PC-3 (cell line): ENCODE measurements at regions not wholly inside any gene's neighbourhood (a gene's known extent, or its start where the extent isn't known, plus 50 kb on each side); places are given as distances from the start of the nearest gene placed in this dataset.

ENCODE experiments used
- ATAC-seq: fragments of 200-7000 bp; cut with Tn5 transposase; 2 replicates; pipeline ENCODE4 v1.9.1; 2020; ENCODE audit warnings: mild to moderate bottlenecking, moderate library complexity
- BruUV-seq: library from RNA; stranded (reverse); fragments of 400-500 nt; replicated peaks from 2 replicates; lab custom pipeline; 2021; lab: Mats Ljungman, UMichigan
- CTCF ChIA-PET: fragments of 300-600 bp; sonication (Branson Sonifier 250); formaldehyde crosslinking; loops from one replicate; lab custom pipeline; 2022; ENCODE audit warnings: antibody characterized with exemption; lab: Charles Lee
- POLR2A ChIA-PET: fragments of 300-600 bp; sonication (Branson Sonifier 250); formaldehyde crosslinking; loops from one replicate; lab custom pipeline; 2022; ENCODE audit warnings: antibody characterized with exemption; ENCODE audit not compliant: unreplicated experiment; lab: Charles Lee
- DNase-seq: peaks from one replicate; pipeline ENCODE4 v3.0.0-alpha.2; 2015
- H2AFZ ChIP-seq: fragments of 300-600 bp; sonication (generic); 2 replicates; pipeline ENCODE4 v1.6.0; 2016; ENCODE audit warnings: antibody characterized with exemption, low read length
- H3F3A ChIP-seq: fragments of 300-600 bp; sonication (generic); one replicate; pipeline ENCODE4 v1.6.0; 2017; ENCODE audit warnings: antibody characterized with exemption, low read length, control low read depth, mild to moderate bottlenecking; ENCODE audit not compliant: unreplicated experiment
- H3K27ac ChIP-seq: fragments of 300-600 bp; sonication (generic); 2 replicates; pipeline ENCODE4 v1.5.1; 2016; ENCODE audit warnings: mild to moderate bottlenecking, low read length
- H3K27me3 ChIP-seq: fragments of 300-600 bp; sonication (generic); 2 replicates; pipeline ENCODE4 v1.6.1; 2016; ENCODE audit warnings: low read length, mixed read lengths
- H3K36me3 ChIP-seq: fragments of 300-600 bp; sonication (generic); 2 replicates; pipeline ENCODE4 v1.6.1; 2016; ENCODE audit warnings: low read depth, mixed run types, low read length, mixed read lengths
- H3K4me1 ChIP-seq: fragments of 300-600 bp; sonication (generic); 2 replicates; pipeline ENCODE4 v1.5.1; 2016; ENCODE audit warnings: low read length; ENCODE audit not compliant: insufficient read depth
- H3K4me2 ChIP-seq: fragments of 300-600 bp; sonication (generic); 2 replicates; pipeline ENCODE4 v1.6.0; 2016; ENCODE audit warnings: low read length
- H3K4me3 ChIP-seq: fragments of 300-600 bp; sonication (generic); 2 replicates; pipeline ENCODE4 v1.5.1; 2016; ENCODE audit warnings: mild to moderate bottlenecking, low read length, mixed read lengths
- H3K79me2 ChIP-seq: fragments of 300-600 bp; sonication (generic); 2 replicates; pipeline ENCODE4 v1.6.1; 2017; ENCODE audit warnings: low read length, mixed read lengths
- H3K9ac ChIP-seq: fragments of 300-600 bp; sonication (generic); 2 replicates; pipeline ENCODE4 v1.6.0; 2016; ENCODE audit warnings: mild to moderate bottlenecking, low read length
- H3K9me2 ChIP-seq: fragments of 300-600 bp; sonication (generic); replicated peaks from 2 replicates; pipeline ENCODE4 v1.6.1; 2016; ENCODE audit warnings: mixed run types, low read length, mixed read lengths
- H3K9me3 ChIP-seq: fragments of 300-600 bp; sonication (generic); 2 replicates; pipeline ENCODE4 v1.6.1; 2016; ENCODE audit warnings: low read length, mixed read lengths
- H4K20me1 ChIP-seq: fragments of 300-600 bp; sonication (generic); 2 replicates; pipeline ENCODE4 v1.6.1; 2016; ENCODE audit warnings: low read length, mixed read lengths
- CTCF ChIP-seq: fragments of 300-600 bp; sonication (generic); conservative IDR thresholded peaks from 2 replicates; pipeline ENCODE4 v1.5.1; 2017; ENCODE audit warnings: antibody characterized with exemption, low read depth, mild to moderate bottlenecking, low read length
- EZH2 ChIP-seq: fragments of 300-600 bp; sonication (generic); IDR thresholded peaks from one replicate; pipeline ENCODE4 v1.6.1; 2017; ENCODE audit warnings: antibody characterized with exemption, mild to moderate bottlenecking, low read length; ENCODE audit not compliant: unreplicated experiment
- EZH2phosphoT487 ChIP-seq: fragments of 300-600 bp; sonication (generic); IDR thresholded peaks from 2 replicates; pipeline ENCODE4 v1.6.1; 2018; ENCODE audit warnings: mild to moderate bottlenecking, antibody characterized with exemption, low read length, borderline replicate concordance
- intact Hi-C: fragments of 100-400 bp; cut with micrococcal nuclease; formaldehyde crosslinking; loops from 2 replicates; pipeline ENCODE4 v1.9.0; 2023

- peaks cover 49% of the 10 kb centered on the region for H3K4me1 ChIP-seq
- DNase-seq (no peak), ATAC-seq (no peak)
- no peaks in the 10 kb centered on the region for H4K20me1 ChIP-seq
- no peaks in the 10 kb centered on the region for H3K9me2 ChIP-seq
- H3K79me2 ChIP-seq = no peaks in the 10 kb centered on the region
- no peak overlapping the region for H3K4me3 ChIP-seq
- ChIA-PET CTCF (no interaction called here), POLR2A (no interaction called here)
- no peaks in the 10 kb centered on the region for H3K36me3 ChIP-seq
- H3K9ac ChIP-seq = peak overlapping the region; percentile 6; the same call in 1 of the 2 replicates
- no peaks in the 10 kb centered on the region for H3K9me3 ChIP-seq
- H3K27me3 ChIP-seq = no peaks in the 10 kb centered on the region
- H3K4me2 ChIP-seq = peak overlapping the region; percentile 49
- no peak overlapping the region for H2AFZ ChIP-seq
- intact Hi-C loops = no loop called here
- no peak for TF ChIP-seq EZH2
- no peak for TF ChIP-seq EZH2phosphoT487
- no peak for TF ChIP-seq CTCF
- peak overlapping the region; percentile 84 for H3K27ac ChIP-seq
- H3F3A ChIP-seq = no peaks in the 10 kb centered on the region
- BruUV-seq = no TSS peak
Measured at GRCh38 chr3:18070231-18070630, 327.8 kb upstream of the TBC1D5 start.

- H3F3A ChIP-seq = no peaks in the 10 kb centered on the region
- no peaks in the 10 kb centered on the region for H3K79me2 ChIP-seq
- no peak for TF ChIP-seq EZH2
- no peak for TF ChIP-seq EZH2phosphoT487
- no peak for TF ChIP-seq CTCF
- H3K4me1 ChIP-seq = peaks cover 56% of the 10 kb centered on the region
- H3K9ac ChIP-seq = peak overlapping the region; percentile 6; the same call in 1 of the 2 replicates
- peak overlapping the region; percentile 84 for H3K27ac ChIP-seq
- H2AFZ ChIP-seq = no peak overlapping the region
- ChIA-PET POLR2A (no interaction called here), CTCF (no interaction called here)
- H3K9me2 ChIP-seq = no peaks in the 10 kb centered on the region
- BruUV-seq = no TSS peak
- peak; percentile 90 for ATAC-seq
- no peak for DNase-seq
- H3K4me2 ChIP-seq = peak overlapping the region; percentile 49
- H3K9me3 ChIP-seq = no peaks in the 10 kb centered on the region
- intact Hi-C loops = loop anchor here (1.0 kb wide), 1 partner anchor 30 kb away; no protein-coding TSS in a partner anchor
- no peaks in the 10 kb centered on the region for H3K36me3 ChIP-seq
- H3K4me3 ChIP-seq = no peak overlapping the region
- H3K27me3 ChIP-seq = no peaks in the 10 kb centered on the region
- H4K20me1 ChIP-seq = no peaks in the 10 kb centered on the region
Measured at GRCh38 chr3:18069568-18069967, 327.1 kb upstream of the TBC1D5 start.

GRCh38 chr3:18066899-18067582, 324.6 kb upstream of the TBC1D5 start:
- Histone ChIP-seq H3K4me3 (no peak overlapping the region), H2AFZ (no peak overlapping the region), H3K4me2 (no peak overlapping the region), H3K36me3 (no peaks in the 10 kb centered on the region), H3K27ac (no peak overlapping the region), H3K9ac (no peak overlapping the region), H3K9me2 (no peaks in the 10 kb centered on the region), H3K79me2 (no peaks in the 10 kb centered on the region), H3K27me3 (no peaks in the 10 kb centered on the region), H3K4me1 (peaks cover 65% of the 10 kb centered on the region), H4K20me1 (no peaks in the 10 kb centered on the region), H3K9me3 (no peaks in the 10 kb centered on the region), H3F3A (no peaks in the 10 kb centered on the region)
- DNase-seq (no peak), ATAC-seq (no peak)
- ChIA-PET POLR2A (no interaction called here), CTCF (no interaction called here)
- BruUV-seq = no TSS peak
- intact Hi-C loops = no loop called here
- TF ChIP-seq EZH2phosphoT487 (no peak), CTCF (no peak), EZH2 (no peak)
